Naive thymus-derived CD4-positive, alpha-beta T cell (primary cell): ENCODE measurements at regions not wholly inside any gene's neighbourhood (a gene's known extent, or its start where the extent isn't known, plus 50 kb on each side); places are given as distances from the start of the nearest gene placed in this dataset.

ENCODE experiments used
- ATAC-seq: fragments of 150-1000 bp; cut with Tn5 transposase; 2 replicates; pipeline ENCODE4 v1.10.0; 2021; ENCODE audit warnings: mild to moderate bottlenecking, moderate library complexity
- CTCF ChIA-PET: fragments of 350-600 bp; sonication (Branson Sonifier 250); formaldehyde crosslinking; loops from one replicate; lab custom pipeline; 2021; ENCODE audit warnings: antibody characterized with exemption; lab: Charles Lee
- POLR2A ChIA-PET: fragments of 350-600 bp; sonication (Branson Sonifier 250); formaldehyde crosslinking; loops from one replicate; lab custom pipeline; 2021; ENCODE audit warnings: antibody characterized with exemption, inconsistent platforms; lab: Charles Lee
- DNase-seq, 9 donors: peaks; one replicate each; pipeline versions ENCODE4 v3.0.0 to v3.0.0-alpha.2; 2020 to 2022; ENCODE audit warnings: mixed read lengths in 1 of 9
- H3K27ac ChIP-seq: one replicate; pipeline ENCODE4 v1.7.0; 2013; ENCODE audit warnings: mild to moderate bottlenecking, low read depth, low read length, moderate library complexity
- H3K27me3 ChIP-seq, 2 donors: one replicate each; pipeline ENCODE4 v1.7.0; 2013; ENCODE audit warnings: low read length in 2 of 2, mild to moderate bottlenecking in 2 of 2, moderate library complexity in 2 of 2; ENCODE audit not compliant: control insufficient read depth in 2 of 2, insufficient read depth in 2 of 2
- H3K36me3 ChIP-seq, 3 experiments: 1 replicate in 2 of 3; 2 replicates in 1 of 3; pipeline ENCODE4 v1.7.0; 2013; ENCODE audit warnings: low read length in 3 of 3, mild to moderate bottlenecking in 3 of 3, moderate library complexity in 1 of 3; ENCODE audit not compliant: insufficient read depth in 3 of 3, control insufficient read depth in 2 of 3
- H3K4me1 ChIP-seq, 2 donors: one replicate each; pipeline ENCODE4 v1.7.0; 2013; ENCODE audit warnings: low read length in 2 of 2, mild to moderate bottlenecking in 2 of 2, moderate library complexity in 1 of 2; ENCODE audit not compliant: control insufficient read depth in 2 of 2, insufficient read depth in 2 of 2
- H3K4me3 ChIP-seq: 2 replicates; pipeline ENCODE4 v1.7.0; 2013; ENCODE audit warnings: mild to moderate bottlenecking, low read length
- H3K9me3 ChIP-seq, 3 experiments: 1 replicate in 2 of 3; 2 replicates in 1 of 3; pipeline ENCODE4 v1.7.0; 2013; ENCODE audit warnings: low read length in 3 of 3; ENCODE audit not compliant: control insufficient read depth in 2 of 3
- H3K27ac Mint-ChIP-seq, 9 donors: one replicate each; pipeline ENCODE4 v1.8.0; 2020 to 2022; ENCODE audit warnings: mixed read lengths in 9 of 9, mild to moderate bottlenecking in 8 of 9, moderate library complexity in 5 of 9, inconsistent platforms in 2 of 9
- H3K27me3 Mint-ChIP-seq, 5 donors: one replicate each; pipeline ENCODE4 v1.8.0; 2021 to 2022; ENCODE audit warnings: mixed read lengths in 5 of 5, mild to moderate bottlenecking in 1 of 5
- H3K36me3 Mint-ChIP-seq, 5 donors: one replicate each; pipeline ENCODE4 v1.8.0; 2020 to 2022; ENCODE audit warnings: mixed read lengths in 5 of 5, mild to moderate bottlenecking in 3 of 5, inconsistent platforms in 1 of 5
- H3K4me1 Mint-ChIP-seq, 7 donors: one replicate each; pipeline ENCODE4 v1.8.0; 2020 to 2022; ENCODE audit warnings: mixed read lengths in 7 of 7, mild to moderate bottlenecking in 3 of 7, inconsistent platforms in 1 of 7
- H3K4me3 Mint-ChIP-seq, 10 donors: one replicate each; pipeline ENCODE4 v1.8.0; 2020 to 2022; ENCODE audit warnings: mild to moderate bottlenecking in 10 of 10, mixed read lengths in 10 of 10, moderate library complexity in 6 of 10, inconsistent platforms in 2 of 10
- H3K9me3 Mint-ChIP-seq, 11 donors: one replicate each; pipeline ENCODE4 v1.8.0; 2020 to 2022; ENCODE audit warnings: mixed read lengths in 11 of 11, mild to moderate bottlenecking in 4 of 11, inconsistent platforms in 1 of 11, moderate library complexity in 1 of 11
- intact Hi-C, 2 donors: fragments of 100-400 bp; cut with micrococcal nuclease; formaldehyde crosslinking; loops; one replicate each; pipeline ENCODE4 v1.15.1; 2023

DNA sequence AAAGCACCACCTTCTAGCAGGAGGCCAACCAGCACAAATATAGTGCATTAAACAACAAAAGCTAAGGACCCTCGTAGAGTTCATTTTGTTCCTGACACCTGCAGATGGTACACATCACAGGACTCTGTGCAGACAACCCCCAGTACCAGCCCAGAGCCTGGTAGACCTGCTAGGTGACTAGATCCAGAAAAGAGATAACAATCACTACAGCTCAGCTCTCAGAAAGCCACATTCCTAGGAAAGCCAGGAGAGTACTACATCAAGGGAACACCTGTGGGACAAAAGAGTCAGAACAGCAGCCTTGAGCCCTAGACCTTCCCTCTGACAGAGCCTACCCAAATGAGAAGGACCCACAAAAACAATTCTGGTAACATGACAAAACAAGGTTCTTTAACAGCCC, 344.7 kb upstream of the PTBP2 start:
- ChIA-PET POLR2A (no interaction called here), CTCF (no interaction called here)
- Mint-ChIP-seq H3K36me3 (no peaks in the 10 kb centered on the region), H3K27ac (no peak overlapping the region), H3K4me3 (no peak overlapping the region), H3K4me1 (no peaks in the 10 kb centered on the region), H3K27me3 (no peaks in the 10 kb centered on the region), H3K9me3 (peaks cover 0 to 15% (median 2%) of the 10 kb centered on the region in 11 donors)
- Histone ChIP-seq H3K9me3 (no peaks in the 10 kb centered on the region), H3K4me3 (no peak overlapping the region), H3K36me3 (no peaks in the 10 kb centered on the region), H3K27ac (no peak overlapping the region), H3K4me1 (no peaks in the 10 kb centered on the region), H3K27me3 (no peaks in the 10 kb centered on the region)
- ATAC-seq, result no peak
- no peak for DNase-seq
- intact Hi-C loops, result no loop called here

- intact Hi-C loops, result no loop called here
- Histone ChIP-seq H3K9me3 (no peaks in the 10 kb centered on the region), H3K27ac (no peak overlapping the region), H3K27me3 (no peaks in the 10 kb centered on the region), H3K4me3 (no peak overlapping the region), H3K36me3 (no peaks in the 10 kb centered on the region), H3K4me1 (no peaks in the 10 kb centered on the region)
- CTCF ChIA-PET, result no interaction called here
- H3K27ac Mint-ChIP-seq, result no peak overlapping the region
- H3K4me3 Mint-ChIP-seq, result no peak overlapping the region
- no peaks in the 10 kb centered on the region for H3K36me3 Mint-ChIP-seq
- no peaks in the 10 kb centered on the region for H3K27me3 Mint-ChIP-seq
- no peak for ATAC-seq
- H3K4me1 Mint-ChIP-seq, result peaks cover 0 to 2% (median 0%) of the 10 kb centered on the region in 7 donors
- POLR2A ChIA-PET, result no interaction called here
- DNase-seq, result no peak
- peaks cover 0 to 23% (median 6%) of the 10 kb centered on the region in 11 donors for H3K9me3 Mint-ChIP-seq
Observed at GRCh38 chr1:96384611-96385010, 337.0 kb upstream of the PTBP2 start.

- Mint-ChIP-seq H3K27me3 (no peaks in the 10 kb centered on the region), H3K4me1 (peaks cover 0 to 2% (median 0%) of the 10 kb centered on the region in 7 donors), H3K4me3 (no peak overlapping the region), H3K36me3 (no peaks in the 10 kb centered on the region), H3K9me3 (peaks cover 0 to 23% (median 5%) of the 10 kb centered on the region in 11 donors), H3K27ac (no peak overlapping the region)
- no peak for ATAC-seq
- intact Hi-C loops, result no loop called here
- ChIA-PET POLR2A (no interaction called here), CTCF (no interaction called here)
- Histone ChIP-seq H3K27ac (no peak overlapping the region), H3K36me3 (no peaks in the 10 kb centered on the region), H3K4me1 (no peaks in the 10 kb centered on the region), H3K9me3 (no peaks in the 10 kb centered on the region), H3K4me3 (no peak overlapping the region), H3K27me3 (no peaks in the 10 kb centered on the region)
- DNase-seq, result no peak
Observed at GRCh38 chr1:96387785-96388184, 333.8 kb upstream of the PTBP2 start.

DNA sequence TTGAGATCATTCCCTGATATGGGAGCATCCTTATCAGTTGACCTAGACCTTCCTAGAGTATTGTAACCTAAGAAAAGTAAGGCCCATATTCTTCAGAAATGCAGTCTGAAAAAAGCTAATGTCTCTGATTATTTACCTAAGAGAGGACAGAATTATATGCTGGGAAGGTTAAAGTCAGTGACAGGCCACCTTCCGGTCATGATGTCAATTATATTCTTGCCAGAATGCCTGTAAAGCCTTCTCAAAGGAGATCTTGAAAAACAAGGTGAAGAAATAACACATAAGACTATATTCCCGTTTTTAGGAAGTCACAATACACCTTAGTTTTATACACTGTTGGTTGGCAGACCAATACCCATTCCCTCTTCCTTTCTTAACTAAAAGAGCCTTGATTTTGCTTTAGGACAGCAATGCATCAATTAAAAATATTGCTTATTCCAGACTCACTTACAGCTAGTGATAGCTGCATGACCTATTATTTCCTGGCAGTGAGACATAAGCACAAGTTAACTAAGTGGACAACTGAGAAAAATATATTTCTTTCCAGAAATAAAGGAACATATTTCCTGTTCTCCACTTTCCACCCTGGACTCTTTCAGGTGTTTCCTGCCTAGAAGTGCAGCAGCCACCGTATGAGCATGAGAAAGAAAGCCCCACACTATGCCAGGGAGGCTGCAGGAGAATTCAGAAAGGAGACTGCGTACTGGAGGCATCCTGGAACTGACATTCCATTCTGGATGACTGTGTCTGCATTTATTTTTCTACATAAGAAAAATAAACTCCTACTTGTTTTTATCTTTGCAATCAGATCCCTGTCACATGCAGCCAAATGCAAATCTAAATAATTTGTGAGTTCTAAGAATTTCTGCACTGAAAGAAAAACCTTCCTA, 332.9 kb upstream of the PTBP2 start:
- DNase-seq, result no peak
- Mint-ChIP-seq H3K4me1 (peaks cover 0 to 2% (median 0%) of the 10 kb centered on the region in 7 donors), H3K27ac (no peak overlapping the region), H3K4me3 (no peak overlapping the region), H3K36me3 (no peaks in the 10 kb centered on the region), H3K9me3 (peaks cover 0 to 17% (median 2%) of the 10 kb centered on the region in 11 donors), H3K27me3 (no peaks in the 10 kb centered on the region)
- Histone ChIP-seq H3K4me3 (no peak overlapping the region), H3K4me1 (no peaks in the 10 kb centered on the region), H3K9me3 (no peaks in the 10 kb centered on the region), H3K27me3 (no peaks in the 10 kb centered on the region), H3K36me3 (no peaks in the 10 kb centered on the region), H3K27ac (no peak overlapping the region)
- POLR2A ChIA-PET, result no interaction called here
- no peak for ATAC-seq
- intact Hi-C loops, result no loop called here
- CTCF ChIA-PET, result interaction anchor here (0.7 kb wide), 1 partner anchor 703 kb away, joined by 3 read pairs; no protein-coding TSS in a partner anchor

GRCh38 chr1:96400089-96400488, 321.5 kb upstream of the PTBP2 start:
- Histone ChIP-seq H3K27ac (no peak overlapping the region), H3K36me3 (no peaks in the 10 kb centered on the region), H3K4me1 (no peaks in the 10 kb centered on the region), H3K27me3 (no peaks in the 10 kb centered on the region), H3K4me3 (no peak overlapping the region), H3K9me3 (no peaks in the 10 kb centered on the region)
- intact Hi-C loops, result no loop called here
- Mint-ChIP-seq H3K36me3 (no peaks in the 10 kb centered on the region), H3K4me1 (no peaks in the 10 kb centered on the region), H3K27me3 (no peaks in the 10 kb centered on the region), H3K4me3 (no peak overlapping the region), H3K27ac (no peak overlapping the region), H3K9me3 (peaks cover 0 to 15% (median 5%) of the 10 kb centered on the region in 11 donors)
- DNase-seq (no peak), ATAC-seq (no peak)
- ChIA-PET POLR2A (no interaction called here), CTCF (no interaction called here)

DNA sequence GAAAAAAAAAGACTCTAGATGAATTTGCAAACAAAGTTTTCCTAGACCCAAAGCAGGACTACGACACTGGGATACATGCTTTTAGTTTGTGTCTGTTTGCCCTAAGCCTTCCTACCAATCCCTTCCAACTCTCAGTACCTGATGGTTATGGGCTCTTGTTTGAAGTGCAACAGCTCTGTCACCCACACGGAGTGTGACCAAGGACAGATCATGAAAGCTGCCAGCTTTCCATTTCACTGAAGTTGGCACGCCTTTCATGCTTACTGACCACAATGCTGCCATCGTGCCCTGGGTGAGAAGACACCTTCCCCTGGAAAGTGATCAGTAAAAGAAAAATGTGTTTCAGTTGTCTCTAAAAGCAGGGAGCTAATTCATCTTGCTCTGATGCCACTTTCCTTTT, 312.5 kb upstream of the PTBP2 start:
- H3K4me1 Mint-ChIP-seq, result no peaks in the 10 kb centered on the region
- H3K27ac Mint-ChIP-seq, result peak overlapping the region in 1 of 9 donors; percentile 51
- no peaks in the 10 kb centered on the region for H3K36me3 Mint-ChIP-seq
- peaks cover 0 to 4% (median 0%) of the 10 kb centered on the region in 5 donors for H3K27me3 Mint-ChIP-seq
- no peaks in the 10 kb centered on the region for H3K36me3 ChIP-seq
- ATAC-seq, result no peak
- H3K9me3 ChIP-seq, result no peaks in the 10 kb centered on the region
- no peak overlapping the region for H3K27ac ChIP-seq
- no peak overlapping the region for H3K4me3 ChIP-seq
- DNase-seq, result no peak
- peaks cover 0 to 14% (median 2%) of the 10 kb centered on the region in 11 donors for H3K9me3 Mint-ChIP-seq
- ChIA-PET POLR2A (no interaction called here), CTCF (no interaction called here)
- intact Hi-C loops, result no loop called here
- no peak overlapping the region for H3K4me3 Mint-ChIP-seq
- no peaks in the 10 kb centered on the region for H3K4me1 ChIP-seq
- no peaks in the 10 kb centered on the region for H3K27me3 ChIP-seq

GRCh38 chr1:96409689-96410088, 311.9 kb upstream of the PTBP2 start:
- no peaks in the 10 kb centered on the region for H3K4me1 Mint-ChIP-seq
- ATAC-seq, result no peak
- Histone ChIP-seq H3K9me3 (no peaks in the 10 kb centered on the region), H3K4me3 (no peak overlapping the region), H3K36me3 (no peaks in the 10 kb centered on the region), H3K27me3 (no peaks in the 10 kb centered on the region), H3K27ac (no peak overlapping the region), H3K4me1 (no peaks in the 10 kb centered on the region)
- H3K27ac Mint-ChIP-seq, result no peak overlapping the region
- peaks cover 0 to 14% (median 2%) of the 10 kb centered on the region in 11 donors for H3K9me3 Mint-ChIP-seq
- POLR2A ChIA-PET, result no interaction called here
- peaks cover 0 to 4% (median 0%) of the 10 kb centered on the region in 5 donors for H3K27me3 Mint-ChIP-seq
- H3K36me3 Mint-ChIP-seq, result no peaks in the 10 kb centered on the region
- no peak for DNase-seq
- CTCF ChIA-PET, result no interaction called here
- intact Hi-C loops, result no loop called here
- H3K4me3 Mint-ChIP-seq, result no peak overlapping the region
